Astrocyte (in vitro differentiated cells and primary cell): ENCODE measurements at regions not wholly inside any gene's neighbourhood (a gene's known extent, or its start where the extent isn't known, plus 50 kb on each side); places are given as distances from the start of the nearest gene placed in this dataset.

ENCODE experiments used
- DNase-seq: peaks from one replicate; pipeline ENCODE4 v3.0.0-alpha.2; 2010; ENCODE audit warnings: low read depth
- FAIRE-seq: peaks from 2 replicates; lab custom pipeline; 2011; peaks lifted over from hg19 to GRCh38; lab: Jason Lieb, UNC
- H2AFZ ChIP-seq: 2 replicates; pipeline ENCODE4 v1.6.0; 2012; ENCODE audit warnings: low read depth, low read length, inconsistent platforms
- H3K27ac ChIP-seq: 2 replicates; pipeline ENCODE4 v1.5.1; 2011; ENCODE audit warnings: low read depth, low read length, inconsistent platforms
- H3K27me3 ChIP-seq: 2 replicates; pipeline ENCODE4 v1.6.0; 2011; ENCODE audit warnings: low read length, inconsistent platforms; ENCODE audit not compliant: insufficient read depth
- H3K36me3 ChIP-seq: 2 replicates; pipeline ENCODE4 v1.5.1; 2011; ENCODE audit warnings: low read length, inconsistent platforms; ENCODE audit not compliant: insufficient read depth
- H3K4me1 ChIP-seq: 2 replicates; pipeline ENCODE4 v1.5.1; 2011; ENCODE audit warnings: low read length, inconsistent platforms; ENCODE audit not compliant: insufficient read depth
- H3K4me2 ChIP-seq: 2 replicates; pipeline ENCODE4 v1.6.0; 2012; ENCODE audit warnings: low read length, inconsistent platforms
- H3K4me3 ChIP-seq: 2 replicates; pipeline ENCODE4 v1.5.1; 2011; ENCODE audit warnings: low read depth, mild to moderate bottlenecking, low read length, inconsistent platforms; ENCODE audit not compliant: insufficient read depth
- H3K79me2 ChIP-seq: 2 replicates; pipeline ENCODE4 v1.6.0; 2012; ENCODE audit warnings: mild to moderate bottlenecking, low read length, inconsistent platforms; ENCODE audit not compliant: insufficient read depth
- H3K9ac ChIP-seq: 2 replicates; pipeline ENCODE4 v1.6.0; 2012; ENCODE audit warnings: mild to moderate bottlenecking, low read length, inconsistent platforms
- H3K9me3 ChIP-seq: 2 replicates; pipeline ENCODE4 v1.5.1; 2012; ENCODE audit warnings: low read depth, mild to moderate bottlenecking, low read length, inconsistent platforms; ENCODE audit not compliant: insufficient read depth
- H4K20me1 ChIP-seq: 2 replicates; pipeline ENCODE4 v1.6.0; 2012; ENCODE audit warnings: low read length, inconsistent platforms; ENCODE audit not compliant: insufficient read depth
- H3K27ac Mint-ChIP-seq: one replicate; pipeline ENCODE4 v1.8.0; 2021; ENCODE audit warnings: mild to moderate bottlenecking, mixed read lengths; ENCODE audit not compliant: unreplicated experiment
- H3K27me3 Mint-ChIP-seq: one replicate; pipeline ENCODE4 v1.8.0; 2021; ENCODE audit warnings: low read depth, mixed read lengths; ENCODE audit not compliant: unreplicated experiment
- H3K36me3 Mint-ChIP-seq: one replicate; pipeline ENCODE4 v1.8.0; 2021; ENCODE audit warnings: low read depth, mixed read lengths; ENCODE audit not compliant: unreplicated experiment
- H3K4me1 Mint-ChIP-seq: one replicate; pipeline ENCODE4 v1.8.0; 2021; ENCODE audit warnings: low read depth, mixed read lengths; ENCODE audit not compliant: unreplicated experiment
- H3K4me3 Mint-ChIP-seq: one replicate; pipeline ENCODE4 v1.8.0; 2021; ENCODE audit warnings: mild to moderate bottlenecking, moderate library complexity, mixed read lengths; ENCODE audit not compliant: unreplicated experiment
- H3K9me3 Mint-ChIP-seq: one replicate; pipeline ENCODE4 v1.8.0; 2021; ENCODE audit warnings: mild to moderate bottlenecking, mixed read lengths; ENCODE audit not compliant: unreplicated experiment
- EZH2 ChIP-seq: IDR thresholded peaks from 2 replicates; pipeline ENCODE4 v1.6.1; 2012; ENCODE audit warnings: mild to moderate bottlenecking, low read length, inconsistent platforms; ENCODE audit not compliant: insufficient read depth
- TF ChIP-seq, protein P1 (sequence below): IDR thresholded peaks from 2 replicates; pipeline ENCODE4 v1.5.1; 2011; ENCODE audit warnings: low read depth, mild to moderate bottlenecking, inconsistent platforms, low read length, moderate library complexity; ENCODE audit not compliant: insufficient read depth

DNA sequence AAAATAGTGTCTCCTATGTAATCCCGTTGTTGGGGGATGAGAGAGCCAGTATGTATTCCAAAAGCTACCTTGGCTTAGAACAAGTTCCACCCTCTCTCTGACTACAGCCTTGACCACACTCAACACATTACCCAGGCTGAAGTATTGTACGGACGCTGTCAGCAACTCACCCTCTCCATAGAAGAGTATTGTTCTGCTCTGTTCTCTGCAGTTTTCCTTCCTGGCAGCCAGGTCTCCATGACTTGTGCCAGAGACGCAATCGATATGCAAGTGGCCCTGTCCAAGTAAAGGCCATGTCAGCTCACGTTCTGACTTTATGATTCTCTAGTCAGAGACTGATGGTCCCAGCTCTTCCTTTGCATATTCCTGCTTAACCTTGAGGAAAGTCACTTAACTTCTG is 164.1 kb upstream of the SLCO3A1 start:
- no peak overlapping the region for H3K27ac Mint-ChIP-seq
- no peak overlapping the region for H3K4me2 ChIP-seq
- H3K27ac ChIP-seq, result no peak overlapping the region
- no peaks in the 10 kb centered on the region for H3K36me3 Mint-ChIP-seq
- peaks cover 7% of the 10 kb centered on the region for H3K4me1 Mint-ChIP-seq
- H3K27me3 ChIP-seq, result no peaks in the 10 kb centered on the region
- H3K79me2 ChIP-seq, result no peaks in the 10 kb centered on the region
- H3K4me1 ChIP-seq, result peaks cover 6% of the 10 kb centered on the region
- H3K36me3 ChIP-seq, result no peaks in the 10 kb centered on the region
- H4K20me1 ChIP-seq, result no peaks in the 10 kb centered on the region
- TF ChIP-seq EZH2, result no peak
- TF ChIP-seq, protein P1, sequence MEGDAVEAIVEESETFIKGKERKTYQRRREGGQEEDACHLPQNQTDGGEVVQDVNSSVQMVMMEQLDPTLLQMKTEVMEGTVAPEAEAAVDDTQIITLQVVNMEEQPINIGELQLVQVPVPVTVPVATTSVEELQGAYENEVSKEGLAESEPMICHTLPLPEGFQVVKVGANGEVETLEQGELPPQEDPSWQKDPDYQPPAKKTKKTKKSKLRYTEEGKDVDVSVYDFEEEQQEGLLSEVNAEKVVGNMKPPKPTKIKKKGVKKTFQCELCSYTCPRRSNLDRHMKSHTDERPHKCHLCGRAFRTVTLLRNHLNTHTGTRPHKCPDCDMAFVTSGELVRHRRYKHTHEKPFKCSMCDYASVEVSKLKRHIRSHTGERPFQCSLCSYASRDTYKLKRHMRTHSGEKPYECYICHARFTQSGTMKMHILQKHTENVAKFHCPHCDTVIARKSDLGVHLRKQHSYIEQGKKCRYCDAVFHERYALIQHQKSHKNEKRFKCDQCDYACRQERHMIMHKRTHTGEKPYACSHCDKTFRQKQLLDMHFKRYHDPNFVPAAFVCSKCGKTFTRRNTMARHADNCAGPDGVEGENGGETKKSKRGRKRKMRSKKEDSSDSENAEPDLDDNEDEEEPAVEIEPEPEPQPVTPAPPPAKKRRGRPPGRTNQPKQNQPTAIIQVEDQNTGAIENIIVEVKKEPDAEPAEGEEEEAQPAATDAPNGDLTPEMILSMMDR, result no peak
- no peak overlapping the region for H3K9ac ChIP-seq
- H3K9me3 ChIP-seq, result no peaks in the 10 kb centered on the region
- no peak for DNase-seq
- H3K4me3 ChIP-seq, result no peak overlapping the region
- no peak overlapping the region for H3K4me3 Mint-ChIP-seq
- H2AFZ ChIP-seq, result no peak overlapping the region
- H3K9me3 Mint-ChIP-seq, result no peaks in the 10 kb centered on the region
- no peaks in the 10 kb centered on the region for H3K27me3 Mint-ChIP-seq
- FAIRE-seq, result no peak

DNA sequence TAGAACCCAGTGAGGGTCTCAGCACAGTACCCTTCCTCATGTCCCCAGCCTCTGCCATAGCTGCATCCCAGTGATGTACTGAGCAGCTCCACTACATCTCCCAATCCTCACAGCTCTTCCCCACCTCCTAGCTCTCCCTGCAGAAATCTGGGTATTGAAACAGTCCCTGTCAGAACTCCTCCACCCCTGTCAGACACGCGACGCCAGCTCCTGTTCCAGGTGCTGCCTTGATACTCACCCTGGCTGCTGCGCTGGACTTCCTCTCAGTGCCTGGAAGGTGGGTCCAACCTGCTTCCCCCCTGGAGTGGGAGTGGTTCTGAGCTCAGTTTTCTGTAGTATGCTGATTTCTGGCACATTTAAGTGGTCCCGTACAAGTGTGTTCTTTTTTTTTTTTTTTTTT is 160.9 kb upstream of the SLCO3A1 start:
- no peaks in the 10 kb centered on the region for H3K36me3 Mint-ChIP-seq
- Histone ChIP-seq H3K4me2 (no peak overlapping the region), H3K9me3 (no peaks in the 10 kb centered on the region), H2AFZ (no peak overlapping the region), H3K36me3 (no peaks in the 10 kb centered on the region), H3K79me2 (no peaks in the 10 kb centered on the region), H3K27me3 (no peaks in the 10 kb centered on the region), H3K27ac (no peak overlapping the region), H3K9ac (no peak overlapping the region), H3K4me3 (no peak overlapping the region), H3K4me1 (peaks cover 12% of the 10 kb centered on the region), H4K20me1 (no peaks in the 10 kb centered on the region)
- no peaks in the 10 kb centered on the region for H3K9me3 Mint-ChIP-seq
- H3K27me3 Mint-ChIP-seq, result no peaks in the 10 kb centered on the region
- peaks cover 15% of the 10 kb centered on the region for H3K4me1 Mint-ChIP-seq
- TF ChIP-seq, protein P1, result no peak
- no peak for TF ChIP-seq EZH2
- H3K4me3 Mint-ChIP-seq, result no peak overlapping the region
- DNase-seq (no peak), FAIRE-seq (no peak)
- no peak overlapping the region for H3K27ac Mint-ChIP-seq

DNA sequence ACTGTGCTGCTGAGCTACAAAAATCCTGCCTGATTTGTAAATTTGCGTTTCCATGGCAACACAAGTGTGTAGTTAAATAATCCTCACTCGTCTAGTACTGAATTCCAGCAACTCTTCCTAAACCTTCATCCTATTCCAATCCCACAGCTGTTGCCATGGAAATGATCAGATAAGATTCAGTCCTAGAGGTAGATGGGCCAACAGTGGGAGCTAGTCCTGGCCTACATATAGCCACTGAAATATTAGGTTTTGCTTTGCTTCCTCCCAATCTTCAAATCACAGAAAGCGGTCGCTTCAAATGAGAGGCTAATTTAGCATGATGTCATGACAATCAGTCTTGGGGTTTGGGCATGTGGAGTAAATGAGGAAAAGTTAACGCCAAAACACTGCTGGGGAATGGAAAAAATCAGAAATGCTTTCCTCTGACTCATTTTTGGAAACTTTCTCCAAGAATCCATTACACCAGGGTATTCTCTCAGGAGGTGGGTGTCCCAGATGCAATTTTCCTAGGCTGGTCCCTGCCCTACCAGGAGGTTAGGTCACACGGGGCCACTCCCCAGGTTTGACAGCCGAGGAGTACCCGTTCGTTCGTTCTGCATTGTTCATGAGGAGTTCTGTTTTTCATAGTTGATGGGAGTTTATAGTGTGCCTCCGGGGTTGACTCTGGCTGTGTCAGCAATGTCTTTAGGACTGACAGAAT is 159.2 kb upstream of the SLCO3A1 start:
- Histone ChIP-seq H4K20me1 (no peaks in the 10 kb centered on the region), H3K36me3 (no peaks in the 10 kb centered on the region), H3K9ac (peak overlapping the region; percentile 69), H3K79me2 (no peaks in the 10 kb centered on the region), H3K4me1 (peaks cover 12% of the 10 kb centered on the region), H3K4me2 (peak overlapping the region; percentile 60), H3K9me3 (no peaks in the 10 kb centered on the region), H3K4me3 (peak overlapping the region; percentile 17), H3K27ac (peak overlapping the region; percentile 87), H3K27me3 (no peaks in the 10 kb centered on the region), H2AFZ (peak overlapping the region; percentile 60)
- H3K9me3 Mint-ChIP-seq, result no peaks in the 10 kb centered on the region
- H3K4me1 Mint-ChIP-seq, result peaks cover 15% of the 10 kb centered on the region
- no peaks in the 10 kb centered on the region for H3K27me3 Mint-ChIP-seq
- H3K4me3 Mint-ChIP-seq, result no peak overlapping the region
- TF ChIP-seq, protein P1, result no peak
- TF ChIP-seq EZH2, result no peak
- DNase-seq (peak; percentile 91), FAIRE-seq (no peak)
- no peaks in the 10 kb centered on the region for H3K36me3 Mint-ChIP-seq
- peak overlapping the region; percentile 43 for H3K27ac Mint-ChIP-seq
